ENCODE measurements at regions not wholly inside any gene's neighbourhood (a gene's known extent, or its start where the extent isn't known, plus 50 kb on each side); places are given as distances from the start of the nearest gene placed in this dataset.

DNA sequence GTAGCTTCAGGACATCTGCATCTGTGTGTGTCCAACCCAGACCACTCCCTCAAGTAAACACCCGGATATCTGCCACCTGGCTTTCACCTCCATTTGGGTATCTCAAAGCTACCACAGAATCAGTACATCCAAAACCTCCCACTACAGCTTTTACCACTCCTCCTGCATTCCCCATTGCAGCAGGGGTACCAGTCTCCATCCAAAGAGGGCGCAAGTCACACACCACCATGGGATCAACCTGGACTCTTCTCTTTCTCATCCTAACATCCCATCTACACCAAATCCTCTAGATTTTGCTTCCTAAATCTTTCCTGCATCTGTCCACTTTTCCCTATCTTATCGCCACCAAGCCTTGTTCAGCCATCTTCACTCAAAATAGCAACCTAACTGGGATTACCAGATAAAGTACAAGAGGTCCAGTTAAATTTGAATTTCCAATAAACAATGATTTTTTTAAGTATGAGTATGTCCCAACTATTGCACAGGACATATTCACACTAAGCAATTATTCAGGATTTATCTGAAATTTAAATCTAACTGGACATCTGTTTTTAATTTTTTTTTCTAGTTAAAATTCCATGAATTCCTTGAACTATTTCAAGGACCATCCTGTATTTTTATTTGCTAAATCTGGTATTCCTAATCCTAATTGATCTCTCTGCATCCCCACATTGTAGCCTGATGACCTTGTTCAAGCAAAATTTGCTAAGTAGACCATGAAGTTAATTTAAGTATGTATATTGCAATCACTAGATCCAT, 164.3 kb upstream of the MLN start:
- peak; percentile 29 for DNase-seq

DNA sequence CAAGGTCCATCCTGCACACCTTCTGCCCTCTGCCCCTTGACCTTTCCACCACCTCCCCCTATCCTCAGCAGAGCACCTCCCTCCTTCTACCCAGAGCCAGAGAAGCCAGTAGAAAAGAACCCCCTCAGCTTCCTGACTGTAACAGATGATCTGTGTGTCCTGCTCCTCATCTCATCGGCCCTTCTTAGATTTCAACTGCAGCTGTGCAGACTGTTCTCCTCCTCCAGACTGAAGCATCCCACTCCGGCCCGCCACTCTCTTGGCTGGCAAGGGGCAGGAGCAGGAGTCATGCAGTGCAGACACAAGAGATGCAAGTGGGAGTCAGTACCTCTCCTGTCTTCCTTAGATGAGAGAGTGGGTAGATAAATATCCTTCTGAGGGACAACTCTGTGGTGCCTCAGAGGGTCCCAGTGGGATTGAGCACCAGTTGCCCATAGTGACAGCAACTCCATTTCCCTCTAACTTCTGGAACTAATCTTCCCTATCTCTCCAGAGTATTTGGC, 163.5 kb upstream of the MLN start:
- no peak for DNase-seq

DNA sequence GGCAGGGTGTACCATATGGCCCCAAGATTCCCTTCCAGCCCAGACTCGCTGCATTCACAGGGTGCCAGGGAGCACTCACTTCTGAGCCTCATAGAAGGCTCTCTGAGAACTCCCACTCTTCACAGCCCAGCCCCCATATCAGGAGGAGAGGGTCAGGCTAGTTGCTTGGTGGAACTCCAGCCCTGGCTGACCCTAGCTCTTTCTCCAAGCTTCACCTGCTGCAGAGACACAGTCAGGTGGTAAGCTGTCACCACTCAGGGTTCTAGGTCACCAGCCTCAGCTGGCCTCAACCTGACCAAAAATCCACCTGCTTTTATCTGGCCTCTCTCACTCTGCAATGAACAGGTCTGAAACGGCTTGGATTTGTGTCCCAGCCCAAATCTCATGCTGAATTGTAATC, 162.7 kb upstream of the MLN start:
- DNase-seq: no peak

DNA sequence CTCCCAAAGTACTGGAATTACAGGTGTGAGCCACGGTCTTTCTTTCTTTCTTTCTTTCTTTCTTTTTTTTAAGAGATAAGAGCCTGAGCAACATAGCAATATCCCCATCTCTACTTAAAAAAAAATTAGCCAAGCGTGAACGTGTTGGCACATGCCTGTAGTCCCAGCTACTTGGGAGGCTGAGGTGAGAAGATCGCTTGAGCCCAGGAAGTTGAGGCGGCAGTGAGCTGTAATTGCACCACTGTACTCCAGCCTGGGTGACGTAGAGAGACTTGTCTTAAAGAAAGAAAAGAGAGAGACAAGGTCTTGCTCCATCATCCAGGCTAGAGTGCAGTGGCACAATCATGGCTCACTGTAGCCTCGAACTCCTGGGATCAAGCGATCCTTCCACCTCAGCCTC, 162.0 kb upstream of the MLN start:
- no peak for DNase-seq

DNA sequence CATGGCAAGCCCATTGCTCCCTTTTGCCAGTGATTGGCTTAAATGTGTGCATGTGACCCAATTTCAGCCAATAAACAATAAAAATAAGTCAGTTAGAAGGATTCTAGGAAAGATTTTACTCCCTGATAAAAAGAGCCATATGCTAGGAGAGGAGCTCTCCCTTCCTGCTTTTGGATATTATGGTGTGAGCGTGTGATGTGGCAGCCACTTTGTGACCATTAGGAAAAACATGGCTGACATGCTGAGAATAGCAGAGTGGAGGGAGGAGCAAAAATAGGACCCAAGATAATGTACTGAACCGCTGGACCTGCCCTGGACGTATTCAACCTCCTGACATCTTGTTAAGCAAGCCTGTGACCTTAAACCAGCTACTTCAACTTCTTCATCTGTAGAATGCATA, 160.6 kb upstream of the MLN start:
- no peak for DNase-seq

DNA sequence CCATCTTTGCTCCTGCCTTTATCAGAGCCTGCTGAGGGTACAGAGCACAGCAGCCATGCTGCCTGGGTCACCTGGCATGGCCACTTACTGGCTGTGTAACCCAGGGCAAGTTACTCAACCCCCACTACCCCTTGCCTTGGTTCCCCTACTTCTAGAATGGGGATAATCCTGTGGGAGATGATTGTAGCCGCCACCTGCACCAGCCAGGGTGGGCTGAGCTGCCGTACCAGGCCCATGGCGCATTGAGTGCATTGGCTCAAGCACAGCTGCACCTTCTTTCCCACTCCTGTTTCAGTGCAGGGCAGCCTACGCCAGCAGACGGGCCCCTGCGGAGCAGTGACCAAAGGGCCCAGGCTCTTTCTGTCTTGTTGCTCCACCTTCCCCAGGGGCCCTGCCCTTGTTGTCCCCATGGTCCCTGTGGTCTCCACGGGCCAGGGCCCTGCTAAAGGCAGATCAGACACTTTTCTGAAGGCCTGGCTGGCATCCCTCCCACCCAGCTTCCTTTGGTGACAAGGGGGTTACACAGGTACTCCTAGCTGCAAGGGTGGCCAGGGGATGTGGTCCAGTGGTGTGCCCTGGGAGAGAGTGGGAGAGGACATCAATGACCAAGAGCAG, 159.4 kb upstream of the MLN start:
- DNase-seq: no peak

DNA sequence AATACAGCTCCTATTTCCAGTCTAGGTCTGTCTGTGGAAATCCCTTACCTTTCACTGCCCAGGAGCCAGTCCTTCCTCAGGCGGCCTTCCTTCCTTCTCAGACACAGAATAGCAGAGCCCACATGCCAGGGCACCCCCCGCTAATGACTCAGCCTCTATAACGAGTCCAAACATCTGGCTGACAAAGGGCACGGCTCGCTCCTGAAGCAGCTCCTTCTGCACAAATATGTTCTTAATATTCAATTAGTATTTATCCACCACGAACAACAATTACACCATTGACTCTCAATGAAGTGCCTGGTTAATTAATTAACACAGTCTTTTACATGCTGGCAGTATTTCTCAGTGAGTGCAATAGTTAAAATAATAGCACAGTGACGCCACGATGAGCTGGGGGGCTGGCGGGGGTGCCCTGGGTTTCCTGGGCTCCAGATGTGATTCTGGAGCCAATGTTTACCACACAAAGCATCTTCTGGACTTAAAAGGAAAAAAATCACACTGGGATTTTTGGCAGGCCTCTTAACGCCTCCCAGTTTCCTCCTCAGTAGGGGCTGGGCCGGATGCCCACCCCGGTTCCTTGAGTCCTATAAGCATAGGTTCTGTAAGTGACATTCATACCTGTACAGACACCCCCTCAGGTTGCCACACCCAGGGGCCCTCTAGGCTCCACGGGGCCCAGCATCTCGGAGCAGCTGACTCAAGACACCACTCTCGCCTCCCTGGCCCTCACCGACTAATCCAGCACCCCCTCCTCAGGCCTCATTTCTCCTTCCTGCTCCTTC, 158.6 kb upstream of the MLN start:
- DNase-seq: no peak

DNA sequence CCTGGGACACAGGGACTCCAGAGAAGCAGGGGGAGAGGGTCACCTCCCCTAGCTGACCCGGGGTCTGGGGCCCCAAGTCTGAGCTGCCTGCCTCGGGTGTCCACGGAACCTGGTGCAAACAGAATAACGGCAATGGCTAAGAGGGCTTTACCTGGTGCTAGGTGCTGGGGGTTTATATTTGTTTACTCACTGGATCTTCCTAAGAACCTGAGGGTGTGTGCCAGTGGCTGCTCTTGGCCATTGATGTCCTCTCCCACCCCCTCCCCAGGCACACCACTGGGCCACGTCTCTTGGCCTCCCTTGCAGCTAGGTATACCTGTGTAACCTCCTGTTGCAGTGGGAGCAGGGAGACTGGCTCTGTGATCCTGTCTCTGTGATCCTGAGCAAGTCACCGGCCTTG, 157.9 kb upstream of the MLN start:
- no peak for DNase-seq

DNA sequence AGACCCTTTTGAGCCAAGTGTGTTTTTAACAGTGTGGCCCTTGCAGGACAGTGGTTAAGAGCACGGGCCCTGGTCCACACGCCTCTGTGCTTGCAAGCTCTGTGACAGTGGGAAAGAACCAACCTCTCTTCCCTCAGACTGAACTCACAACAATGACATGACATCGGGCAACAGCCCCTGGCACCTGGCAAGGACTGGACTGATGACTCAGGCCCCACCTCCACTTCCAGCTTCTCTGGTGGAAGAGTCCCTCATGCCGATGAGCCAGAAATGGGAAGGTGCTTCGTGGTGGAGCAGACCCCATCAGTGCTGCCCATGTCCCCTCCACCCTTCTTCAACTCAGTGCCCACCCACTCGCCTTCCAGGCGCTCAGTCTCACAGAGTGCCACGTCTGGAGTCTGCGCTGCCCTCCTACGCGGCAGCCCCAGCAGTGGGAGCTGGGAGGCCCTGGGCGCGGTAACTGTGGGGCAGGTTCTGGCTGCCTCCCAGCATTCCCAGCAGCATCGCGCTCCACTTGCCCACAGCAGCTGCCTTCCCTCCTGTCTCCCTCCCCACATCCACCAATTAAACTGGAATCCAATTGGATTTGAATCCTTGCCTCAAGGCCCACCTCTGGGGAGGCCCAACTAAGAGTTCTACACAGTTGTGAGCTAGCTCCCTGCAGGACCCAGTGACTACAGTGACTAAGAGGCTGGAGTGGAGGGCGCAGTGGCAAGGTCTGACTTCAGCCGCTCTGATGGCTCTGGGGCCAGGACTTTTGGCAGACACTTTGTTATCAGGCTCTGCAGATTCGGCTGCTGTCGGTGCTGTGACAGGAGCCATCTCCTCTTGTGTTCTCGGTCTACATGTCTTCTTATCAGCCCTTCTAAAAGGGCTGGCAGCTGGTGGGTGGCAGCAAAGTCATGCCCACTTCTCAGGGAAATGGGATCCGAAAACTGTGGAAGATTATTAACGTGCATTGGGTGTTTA, 156.8 kb upstream of the MLN start:
- no peak for DNase-seq

DNA sequence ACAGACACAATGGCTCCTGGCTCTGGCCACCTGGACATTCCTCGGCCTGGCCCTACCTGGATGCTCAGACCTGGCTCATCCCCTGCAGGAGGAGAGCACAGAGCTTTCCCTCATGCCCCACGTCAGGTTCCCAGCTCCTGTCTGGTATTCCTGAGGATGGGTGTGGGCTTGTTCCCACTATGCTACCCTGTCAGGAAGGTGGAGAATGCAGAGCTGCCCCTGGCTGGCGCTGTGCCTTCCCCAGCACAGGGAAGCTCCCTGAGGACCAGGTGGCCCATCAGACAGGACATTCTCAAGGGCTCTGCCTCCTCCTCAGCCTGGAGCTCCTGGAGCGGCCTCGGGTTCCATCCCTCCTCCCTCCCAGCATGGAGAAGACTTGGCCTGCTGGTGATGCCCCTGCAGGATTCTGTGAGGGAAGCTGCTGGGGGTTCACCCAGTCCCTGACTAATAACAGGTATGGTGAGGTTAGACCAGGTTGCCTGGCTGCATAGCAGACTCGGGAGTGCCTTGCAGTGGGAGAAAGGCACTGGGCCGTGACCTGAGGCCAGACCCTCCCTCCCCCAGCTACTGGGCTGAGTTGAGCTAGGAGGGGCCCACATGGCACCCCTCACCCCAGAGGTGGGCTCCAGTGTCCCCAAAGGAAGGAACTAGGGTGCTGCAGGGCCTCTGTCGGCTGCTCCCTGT, 156.0 kb upstream of the MLN start:
- DNase-seq: no peak

DNA sequence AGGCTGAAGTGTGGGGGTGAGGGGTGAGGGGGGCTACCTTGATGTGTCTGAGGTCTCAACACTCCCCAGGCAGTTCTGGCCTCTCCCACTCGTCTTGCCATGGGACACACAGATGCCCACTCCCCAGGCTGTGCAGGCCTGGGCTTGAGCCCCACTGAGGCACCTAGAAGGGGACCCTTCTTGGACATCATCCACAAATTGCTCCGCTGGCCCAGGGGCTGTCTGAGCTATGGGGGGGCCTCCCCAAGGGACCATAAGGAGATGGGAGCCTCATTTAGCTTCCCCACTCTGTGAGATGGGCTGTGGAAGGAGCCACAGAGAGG, 155.5 kb upstream of the MLN start:
- no peak for DNase-seq

DNA sequence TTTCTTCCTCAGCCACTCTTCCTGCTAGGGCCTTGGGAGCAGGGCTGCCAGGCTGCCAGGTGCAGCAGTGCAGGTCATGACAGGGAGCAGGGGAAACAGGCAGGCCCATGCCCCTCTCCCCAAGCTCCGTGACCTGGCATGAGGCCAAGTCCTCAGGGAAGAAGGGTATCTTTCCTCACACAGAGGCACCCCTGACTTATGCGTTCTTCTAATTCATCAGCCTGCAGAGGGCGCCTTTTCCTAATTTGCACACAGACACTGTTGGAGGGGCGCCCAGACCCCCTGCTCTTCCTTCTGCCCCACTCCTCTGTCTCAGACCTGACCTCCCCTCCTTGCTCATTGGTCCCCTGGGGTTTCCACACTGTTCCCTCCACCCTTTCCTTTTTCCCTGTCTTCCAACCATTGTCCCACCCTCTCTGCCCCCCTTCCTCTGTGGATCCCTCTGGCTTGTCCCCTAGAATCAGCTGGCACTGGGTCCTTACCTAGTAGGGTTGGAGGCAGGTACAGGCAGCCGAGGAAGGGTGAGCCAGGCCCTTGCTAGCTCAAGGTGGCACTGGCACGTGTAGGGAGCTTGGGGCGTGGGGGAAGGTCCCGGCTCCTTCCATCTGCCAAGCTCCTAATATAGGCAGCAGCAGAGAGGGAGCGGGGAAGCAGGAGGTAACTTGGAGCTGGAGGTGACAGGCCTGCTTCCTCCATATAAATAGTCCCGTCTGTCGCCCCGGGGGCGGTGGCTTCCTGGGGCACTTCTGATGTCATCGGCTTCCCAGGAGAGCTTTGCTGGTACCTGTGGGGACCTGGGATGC, 154.9 kb upstream of the MLN start:
- peak; percentile 18 for DNase-seq

DNA sequence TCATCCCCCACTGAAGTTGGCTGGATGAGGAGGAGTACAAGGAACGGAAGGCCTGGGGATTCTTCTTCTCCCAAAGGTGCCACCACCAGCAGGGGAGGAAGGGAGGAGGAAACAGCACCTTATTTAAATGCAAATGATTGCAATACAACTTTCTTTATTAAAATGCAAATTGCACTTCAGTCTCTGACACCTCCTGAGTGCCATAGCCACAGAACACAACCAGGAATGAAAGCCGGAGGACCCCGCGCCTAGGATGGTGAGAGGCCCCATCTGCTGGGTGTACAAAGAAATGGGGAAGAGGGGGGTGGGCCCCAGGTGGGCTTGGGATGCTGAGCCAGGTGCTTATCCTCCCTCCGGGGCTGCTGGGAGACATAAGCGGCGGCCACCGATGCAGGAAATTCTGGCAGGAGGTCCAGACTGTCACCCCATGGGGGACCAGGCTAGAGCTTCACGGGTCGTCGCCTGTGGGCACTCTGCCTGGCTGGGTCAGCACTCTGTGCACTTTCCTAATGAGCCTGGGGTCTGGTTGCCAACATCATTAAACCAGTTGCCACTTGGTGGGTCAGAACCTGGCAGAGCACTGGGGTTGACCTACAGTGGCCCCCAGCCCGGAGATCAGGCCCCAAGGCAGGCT, 154.2 kb upstream of the MLN start:
- no peak for DNase-seq

DNA sequence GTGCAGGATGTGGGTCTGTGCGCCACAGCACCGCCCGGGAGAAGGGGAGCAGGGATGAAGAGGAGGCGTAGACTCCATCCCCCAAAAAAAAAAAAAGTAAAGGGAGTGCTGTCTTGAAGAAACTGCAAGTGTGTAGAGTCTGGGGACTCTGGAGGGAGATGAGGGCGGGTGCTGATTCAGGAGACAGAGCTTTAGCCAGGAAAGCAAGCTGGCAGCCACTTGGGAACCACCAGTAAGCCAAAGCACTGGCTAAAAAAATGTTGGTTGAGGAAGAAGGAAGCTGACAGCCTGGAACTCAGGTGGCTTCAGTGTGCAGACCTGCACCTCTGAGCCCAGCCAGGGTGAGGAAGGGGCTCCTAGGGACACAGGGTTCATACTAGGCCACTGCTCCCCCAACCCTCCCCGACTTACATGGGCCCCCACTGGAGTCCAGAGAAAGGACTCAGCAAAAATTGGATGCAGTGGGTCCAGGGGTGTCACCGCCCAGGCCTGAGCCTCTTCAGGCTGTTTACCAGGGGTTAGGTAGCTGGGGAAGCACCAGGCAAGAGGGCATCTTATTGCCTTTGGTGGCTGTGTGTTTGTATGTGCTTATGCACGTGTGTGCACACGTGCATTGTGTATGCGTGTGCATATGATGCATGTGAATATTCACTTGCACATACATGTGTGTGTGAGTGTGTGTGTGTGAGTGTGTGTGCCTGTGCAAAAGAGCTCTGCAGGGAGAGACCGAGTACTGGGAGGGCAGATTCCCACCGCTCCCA, 153.5 kb upstream of the MLN start:
- DNase-seq: no peak

DNA sequence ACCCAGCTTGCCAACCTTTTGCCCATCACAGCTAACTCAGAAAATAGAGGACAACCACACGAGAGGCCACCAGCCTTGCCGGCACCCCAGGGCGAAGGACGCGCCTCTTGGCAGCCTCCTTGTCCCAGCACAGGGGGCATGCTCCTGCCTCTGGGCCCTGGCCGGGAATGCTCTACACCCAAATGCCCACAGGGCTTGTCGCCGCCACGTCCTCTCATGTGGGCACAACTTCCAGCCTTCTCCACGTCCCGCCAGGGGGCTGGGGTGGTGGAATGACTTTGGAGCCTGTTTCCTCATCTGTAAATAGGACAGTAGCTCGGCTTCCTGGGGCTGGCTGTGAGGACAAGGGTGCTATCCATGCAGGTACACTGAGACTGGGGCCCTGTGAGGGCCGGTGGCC, 152.4 kb upstream of the MLN start:
- DNase-seq: no peak

DNA sequence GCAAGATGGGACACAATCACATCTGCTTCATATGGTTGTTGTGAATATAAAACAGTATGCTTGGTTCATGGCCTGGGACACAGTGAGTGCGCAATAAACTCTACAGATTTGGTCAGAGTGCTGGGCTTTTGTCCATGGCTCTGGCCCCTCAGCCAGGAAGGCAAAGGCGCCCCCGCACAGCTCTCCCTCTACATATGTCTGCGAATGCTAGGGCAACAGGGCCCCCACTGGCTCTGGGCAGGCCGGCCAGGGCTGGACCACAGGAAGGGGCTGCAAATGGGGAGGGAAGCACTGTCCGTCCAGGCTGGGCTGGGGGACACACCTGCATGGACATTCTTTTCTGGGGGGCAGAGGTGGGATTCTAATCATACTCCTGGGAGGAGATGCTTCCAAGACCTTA, 151.8 kb upstream of the MLN start:
- DNase-seq: no peak

DNA sequence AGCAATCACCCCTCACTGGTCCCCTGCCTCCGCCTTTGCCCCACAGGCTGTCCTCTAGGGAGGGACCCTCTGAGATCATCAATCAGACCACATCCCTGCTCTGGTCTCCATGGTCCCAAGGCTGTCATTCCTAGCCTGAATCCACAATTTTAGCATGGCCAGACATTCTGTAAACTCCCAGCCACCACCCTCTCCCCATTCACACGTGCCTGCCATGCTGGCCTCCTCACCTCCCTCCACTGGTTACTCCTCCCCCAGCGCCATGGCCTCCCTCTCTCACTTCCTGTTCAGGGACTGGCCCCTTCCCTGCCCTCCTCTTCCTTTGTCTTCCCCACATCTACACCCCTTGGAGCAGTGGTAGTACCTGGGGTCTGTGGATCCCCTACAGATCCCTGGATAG, 150.7 kb upstream of the MLN start:
- no peak for DNase-seq

DNA sequence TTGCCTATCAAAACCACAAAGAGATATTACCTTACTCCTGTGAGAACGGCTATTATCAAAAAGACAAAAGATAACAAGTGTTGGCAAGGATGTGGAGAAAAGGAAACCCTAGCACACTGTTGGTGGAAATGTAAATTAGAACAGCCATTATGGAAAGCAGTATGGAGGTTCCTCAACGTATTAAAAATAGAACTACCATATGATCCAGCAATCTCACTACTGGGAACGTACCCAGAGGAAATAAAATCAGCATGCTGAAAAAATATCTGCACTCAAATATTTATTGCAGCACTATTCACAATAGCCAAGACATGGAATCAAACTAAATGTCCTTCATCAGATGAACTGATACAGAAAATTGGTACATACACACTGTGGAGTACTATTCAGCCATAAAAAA, 149.4 kb upstream of the MLN start:
- no peak for DNase-seq

DNA sequence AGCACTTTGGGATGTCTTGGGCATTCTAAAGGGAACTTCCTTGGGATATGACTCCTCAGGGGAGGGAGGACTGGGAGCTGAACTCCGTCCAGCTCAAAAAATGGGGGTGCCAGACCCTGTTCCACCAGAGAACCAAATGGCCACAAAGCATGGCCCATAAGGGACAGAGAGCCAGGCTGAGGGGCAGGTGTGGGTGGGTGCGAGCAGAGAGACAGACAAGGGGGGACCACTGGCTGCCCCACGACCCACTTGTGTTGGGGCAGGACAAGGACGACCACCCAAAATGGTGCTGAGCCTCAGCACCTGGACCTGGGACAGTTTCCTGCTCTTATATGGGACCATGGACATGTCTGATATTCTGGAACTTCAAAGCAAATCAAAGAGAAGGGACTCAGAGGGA, 148.2 kb upstream of the MLN start:
- DNase-seq: no peak

All from NCI-H1092 treated with DMSO at 0.1 percent for 48 hours (cell line).